Right cardiac atrium (tissue), 5 donors: ENCODE measurements at regions not wholly inside any gene's neighbourhood (a gene's known extent, or its start where the extent isn't known, plus 50 kb on each side); places are given as distances from the start of the nearest gene placed in this dataset.

Experiments
- ATAC-seq, 2 donors: fragments of 200-7000 bp; cut with Tn5 transposase; one replicate each; pipeline versions ENCODE4 v1.8.0 to v1.9.1; 2020; ENCODE audit warnings: moderate library complexity in 2 of 2, mild to moderate bottlenecking in 1 of 2
- DNase-seq, 3 donors: peaks; one replicate each; pipeline ENCODE4 v3.0.0-alpha.2; 2020
- H3K27ac ChIP-seq: one replicate; pipeline ENCODE4 v1.5.1; 2013; ENCODE audit warnings: mild to moderate bottlenecking, low read length, control low read depth, moderate library complexity
- H3K27me3 ChIP-seq: one replicate; pipeline ENCODE4 v1.6.1; 2013; ENCODE audit not compliant: control insufficient read depth, insufficient read depth
- H3K4me1 ChIP-seq: one replicate; pipeline ENCODE4 v1.6.1; 2013; ENCODE audit warnings: low read length; ENCODE audit not compliant: control insufficient read depth, insufficient read depth
- H3K4me3 ChIP-seq: one replicate; pipeline ENCODE4 v1.5.1; 2013; ENCODE audit warnings: low read length, control low read depth
- H3K9me3 ChIP-seq: one replicate; pipeline ENCODE4 v1.6.1; 2013; ENCODE audit warnings: low read length; ENCODE audit not compliant: control insufficient read depth
- WGBS: extraction: QIAGEN DNeasy Blood & Tissue Kit; methylation state at CpG from one replicate; pipeline ENCODE4 v1.1.7; 2013; 5-methylcytosine and 5-hydroxymethylcytosine counted together
- intact Hi-C, 4 donors: fragments of 100-400 bp; cut with DNase I; formaldehyde crosslinking; loops; one replicate each; pipeline versions ENCODE4 v1.11.0 to v1.14.0; 2022 to 2023
- donor health status: healthy with polysubstance abuse.
- donor health status: DM: no; HTN: yes; CAD: no.
- donor health status: DM: no; HTN: no; CAD: no.
- donor health status: DM: no; HTN: yes; CAD: no; lungs with severe emphysema.
- donor health status: DM: yes; HTN: yes; CAD: no.

DNA sequence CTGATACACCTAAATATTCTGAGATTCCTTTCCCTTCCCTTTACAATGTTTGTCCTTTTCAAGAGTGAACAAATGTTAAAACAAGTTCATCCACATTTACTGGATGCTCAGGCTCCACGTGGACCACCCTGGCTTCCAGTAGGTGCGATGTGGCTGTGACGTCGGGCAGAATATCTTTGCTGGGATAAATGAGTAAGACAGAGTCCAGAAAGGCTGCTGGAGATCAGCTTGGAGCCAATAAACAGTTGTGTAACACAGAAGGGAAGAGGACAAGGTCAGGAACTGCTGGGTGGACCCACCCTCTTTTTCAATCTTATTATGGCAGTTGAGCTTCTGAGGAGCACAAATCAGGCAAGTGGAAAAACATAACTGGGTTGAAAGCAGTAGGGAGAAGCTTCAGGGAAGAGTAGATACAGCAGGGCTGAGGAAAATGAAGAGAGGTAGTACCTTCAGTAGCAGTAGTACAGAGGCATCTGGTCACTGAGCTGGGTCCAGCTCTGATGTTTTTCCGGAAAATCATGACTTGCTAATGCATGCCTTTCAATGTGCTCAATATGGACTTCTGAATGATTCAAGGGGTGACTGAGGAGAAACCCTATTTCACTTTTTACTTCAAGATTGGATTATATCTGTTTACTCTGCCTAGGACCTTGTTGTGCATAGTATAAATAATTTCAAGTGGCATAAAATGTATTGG lies 171.8 kb upstream of the MAD2L1 start:
- H3K4me3 ChIP-seq = no peak overlapping the region
- no peaks in the 10 kb centered on the region for H3K4me1 ChIP-seq
- DNase-seq (no peak), ATAC-seq (no peak)
- WGBS = 80% methylated on average over 5 of the region's 5 CpGs
- intact Hi-C loops = no loop called here
- no peaks in the 10 kb centered on the region for H3K9me3 ChIP-seq
- no peaks in the 10 kb centered on the region for H3K27me3 ChIP-seq
- H3K27ac ChIP-seq = no peak overlapping the region

GRCh38 chr4:120236873-120237272 lies 170.2 kb upstream of the MAD2L1 start:
- Histone ChIP-seq H3K27ac (no peak overlapping the region), H3K4me1 (no peaks in the 10 kb centered on the region), H3K4me3 (no peak overlapping the region), H3K9me3 (no peaks in the 10 kb centered on the region), H3K27me3 (no peaks in the 10 kb centered on the region)
- intact Hi-C loops = no loop called here
- WGBS = 94% methylated on average over 5 of the region's 5 CpGs
- ATAC-seq (no peak), DNase-seq (no peak)

GRCh38 chr4:120232050-120232449 lies 165.4 kb upstream of the MAD2L1 start:
- Histone ChIP-seq H3K9me3 (no peaks in the 10 kb centered on the region), H3K4me3 (no peak overlapping the region), H3K27me3 (no peaks in the 10 kb centered on the region), H3K4me1 (no peaks in the 10 kb centered on the region), H3K27ac (no peak overlapping the region)
- WGBS = 1% methylated on average over 1 of the region's 1 CpG
- ATAC-seq (no peak), DNase-seq (no peak)
- intact Hi-C loops = no loop called here

DNA sequence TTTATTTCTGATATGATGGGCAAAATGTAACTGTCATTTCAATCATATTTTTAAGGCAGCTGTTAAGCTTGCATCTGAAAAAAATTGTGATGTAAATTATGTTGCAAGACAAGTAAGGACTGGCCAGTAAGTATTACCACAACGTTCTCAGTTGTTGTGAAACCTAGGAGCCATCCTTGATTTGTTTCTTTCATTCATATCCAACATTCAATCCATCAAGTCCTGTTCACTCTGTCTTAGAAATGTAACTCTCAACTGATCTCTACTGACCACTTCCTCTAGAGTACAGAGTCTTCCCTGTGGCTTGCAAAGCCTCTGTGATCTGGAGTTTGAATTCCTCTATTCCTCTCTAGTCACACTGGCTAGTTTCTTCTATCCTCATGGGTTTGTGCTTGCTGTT lies 161.4 kb upstream of the MAD2L1 start:
- Histone ChIP-seq H3K4me1 (no peaks in the 10 kb centered on the region), H3K27me3 (no peaks in the 10 kb centered on the region), H3K4me3 (no peak overlapping the region), H3K27ac (no peak overlapping the region), H3K9me3 (no peaks in the 10 kb centered on the region)
- no peak for DNase-seq
- ATAC-seq = no peak
- 48% methylated on average over 1 of the region's 1 CpG for WGBS
- intact Hi-C loops = no loop called here

DNA sequence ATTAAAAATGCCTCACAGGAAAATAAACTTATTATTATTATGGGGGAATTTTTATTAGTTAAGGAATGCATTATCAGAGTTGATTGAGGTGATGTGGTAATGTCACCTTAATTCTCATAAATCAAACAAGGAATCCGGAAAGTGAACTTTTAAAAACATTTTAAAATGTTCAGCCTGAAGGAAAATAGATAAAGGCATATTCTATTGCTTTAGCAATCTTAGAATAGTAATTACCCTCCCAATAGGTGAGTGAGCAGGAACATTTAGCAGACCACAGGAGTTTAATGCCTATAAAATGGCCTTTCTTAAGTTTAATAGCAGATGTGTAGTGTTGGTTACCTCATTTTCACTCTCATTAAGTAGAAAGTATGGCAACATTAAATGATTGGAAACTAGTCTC lies 160.9 kb upstream of the MAD2L1 start:
- H3K27ac ChIP-seq = no peak overlapping the region
- ATAC-seq (no peak), DNase-seq (no peak)
- H3K27me3 ChIP-seq = no peaks in the 10 kb centered on the region
- H3K9me3 ChIP-seq = no peaks in the 10 kb centered on the region
- 81% methylated on average over 1 of the region's 1 CpG for WGBS
- no peaks in the 10 kb centered on the region for H3K4me1 ChIP-seq
- H3K4me3 ChIP-seq = no peak overlapping the region
- intact Hi-C loops = no loop called here

DNA sequence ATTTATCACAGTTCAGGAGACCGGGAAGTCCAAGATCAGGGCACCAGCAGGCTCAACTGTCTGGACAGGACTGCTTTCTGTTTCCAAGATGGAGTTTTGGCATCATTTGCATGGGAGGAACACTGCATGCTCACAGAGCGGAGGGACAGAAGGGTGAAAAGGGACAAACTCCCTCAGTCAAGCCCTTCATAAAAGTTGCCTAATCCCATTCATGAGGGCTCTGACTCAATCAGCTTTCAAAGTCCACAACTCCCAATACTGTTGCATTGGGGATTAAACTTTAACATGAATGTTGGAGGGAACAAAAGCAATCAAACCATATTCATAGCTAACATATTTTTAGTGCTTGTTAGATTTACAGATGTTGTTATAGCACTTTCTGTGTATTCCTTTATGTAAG lies 158.9 kb upstream of the MAD2L1 start:
- Histone ChIP-seq H3K4me3 (no peak overlapping the region), H3K4me1 (no peaks in the 10 kb centered on the region), H3K27me3 (no peaks in the 10 kb centered on the region), H3K27ac (no peak overlapping the region), H3K9me3 (no peaks in the 10 kb centered on the region)
- DNase-seq (no peak), ATAC-seq (no peak)
- intact Hi-C loops = no loop called here
- WGBS = 87% methylated on average over 2 of the region's 2 CpGs

DNA sequence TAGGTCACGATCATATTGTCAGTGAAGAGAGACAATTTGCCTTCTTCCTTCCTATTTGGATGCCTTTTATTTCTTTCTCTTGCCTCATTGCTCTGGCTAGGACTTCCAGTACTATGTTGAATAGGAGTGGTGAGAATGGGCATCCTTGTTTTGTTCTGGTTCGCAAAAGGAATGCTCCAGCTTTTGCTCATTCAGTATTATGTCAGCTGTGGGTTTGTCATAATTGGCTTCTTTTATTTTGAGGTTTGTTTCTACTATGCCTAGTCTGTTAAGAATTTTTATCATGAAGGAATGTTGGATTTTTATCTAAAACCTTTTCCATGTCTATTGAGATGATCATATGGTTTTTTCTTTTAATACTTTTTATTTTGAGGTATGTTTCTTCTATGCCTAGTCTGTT lies 152.3 kb upstream of the MAD2L1 start:
- 45% methylated on average over 2 of the region's 2 CpGs for WGBS
- H3K4me1 ChIP-seq = no peaks in the 10 kb centered on the region
- no peak for DNase-seq
- H3K9me3 ChIP-seq = no peaks in the 10 kb centered on the region
- ATAC-seq = no peak
- intact Hi-C loops = no loop called here
- no peaks in the 10 kb centered on the region for H3K27me3 ChIP-seq
- no peak overlapping the region for H3K27ac ChIP-seq
- H3K4me3 ChIP-seq = no peak overlapping the region

GRCh38 chr4:120215350-120215749 lies 148.7 kb upstream of the MAD2L1 start:
- WGBS = 76% methylated on average over 1 of the region's 1 CpG
- H3K27me3 ChIP-seq = no peaks in the 10 kb centered on the region

GRCh38 chr4:120211408-120212015 lies 144.9 kb upstream of the MAD2L1 start:
- DNase-seq (no peak), ATAC-seq (no peak)
- Histone ChIP-seq H3K4me1 (no peaks in the 10 kb centered on the region), H3K4me3 (no peak overlapping the region), H3K27ac (no peak overlapping the region), H3K27me3 (no peaks in the 10 kb centered on the region), H3K9me3 (no peaks in the 10 kb centered on the region)
- 66% methylated on average over 4 of the region's 4 CpGs for WGBS
- intact Hi-C loops = no loop called here

More at GRCh38 chr4:120215350-120215749, 148.7 kb upstream of the MAD2L1 start:
- ATAC-seq (no peak), DNase-seq (no peak)
- H3K4me1 ChIP-seq = no peaks in the 10 kb centered on the region
- intact Hi-C loops = no loop called here
- no peak overlapping the region for H3K27ac ChIP-seq
- no peaks in the 10 kb centered on the region for H3K9me3 ChIP-seq
- no peak overlapping the region for H3K4me3 ChIP-seq

DNA sequence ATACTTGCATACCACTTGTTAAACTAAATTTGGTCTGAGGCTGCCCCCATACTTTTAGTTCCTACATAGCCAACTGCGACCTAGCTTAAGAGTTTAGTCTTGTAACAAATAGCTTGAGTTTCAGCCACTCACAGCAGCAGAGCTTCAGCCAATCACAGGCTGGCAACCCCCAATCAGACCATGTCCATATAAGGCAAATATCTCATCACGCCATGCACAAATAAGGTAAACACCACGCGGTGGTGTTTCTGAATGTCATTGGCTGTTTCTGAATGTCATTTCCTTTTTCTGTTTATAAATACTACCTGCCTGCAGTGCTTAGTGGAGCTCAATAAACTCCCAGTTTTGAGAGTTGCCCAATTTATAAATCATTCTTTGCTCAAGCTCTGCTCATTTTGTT lies 143.1 kb upstream of the MAD2L1 start:
- ATAC-seq = no peak
- no peaks in the 10 kb centered on the region for H3K9me3 ChIP-seq
- no peak for DNase-seq
- H3K27ac ChIP-seq = no peak overlapping the region
- no peaks in the 10 kb centered on the region for H3K27me3 ChIP-seq
- WGBS = 87% methylated on average over 4 of the region's 4 CpGs
- H3K4me3 ChIP-seq = no peak overlapping the region
- H3K4me1 ChIP-seq = no peaks in the 10 kb centered on the region
- intact Hi-C loops = no loop called here

GRCh38 chr4:120207021-120207420 lies 140.4 kb upstream of the MAD2L1 start:
- no peaks in the 10 kb centered on the region for H3K27me3 ChIP-seq
- no peaks in the 10 kb centered on the region for H3K9me3 ChIP-seq
- DNase-seq = no peak
- H3K4me3 ChIP-seq = no peak overlapping the region
- 94% methylated on average over 3 of the region's 3 CpGs for WGBS
- no peak overlapping the region for H3K27ac ChIP-seq
- ATAC-seq = no peak
- H3K4me1 ChIP-seq = no peaks in the 10 kb centered on the region
- intact Hi-C loops = no loop called here

GRCh38 chr4:120202222-120202621 lies 135.6 kb upstream of the MAD2L1 start:
- no peaks in the 10 kb centered on the region for H3K9me3 ChIP-seq
- no peaks in the 10 kb centered on the region for H3K4me1 ChIP-seq
- intact Hi-C loops = no loop called here
- ATAC-seq (no peak), DNase-seq (no peak)
- WGBS = 95% methylated on average over 2 of the region's 2 CpGs
- no peaks in the 10 kb centered on the region for H3K27me3 ChIP-seq
- H3K27ac ChIP-seq = no peak overlapping the region
- H3K4me3 ChIP-seq = no peak overlapping the region
